Epithelial cell of esophagus (primary cell): ENCODE measurements at regions not wholly inside any gene's neighbourhood (a gene's known extent, or its start where the extent isn't known, plus 50 kb on each side); places are given as distances from the start of the nearest gene placed in this dataset.

ENCODE experiments used
- DNase-seq: peaks from one replicate; pipeline ENCODE4 v3.0.0; 2010; ENCODE audit warnings: low read depth
- H3K4me3 ChIP-seq: 2 replicates; pipeline ENCODE4 v1.5.1; 2011; ENCODE audit warnings: mild to moderate bottlenecking, low read length, control low read depth
- CTCF ChIP-seq: IDR thresholded peaks from 2 replicates; pipeline ENCODE4 v1.5.1; 2011; ENCODE audit warnings: low read depth, mild to moderate bottlenecking, low read length, control low read depth, inconsistent platforms; ENCODE audit not compliant: insufficient read depth; ENCODE audit errors: missing control alignments

GRCh38 chr15:91488452-91488851 lies 365.1 kb upstream of the SLCO3A1 start:
- H3K4me3 ChIP-seq, result no peak overlapping the region
- TF ChIP-seq CTCF, result no peak
- DNase-seq, result peak; percentile 34

- no peak for TF ChIP-seq CTCF
- DNase-seq, result no peak
- H3K4me3 ChIP-seq, result no peak overlapping the region
Observed at GRCh38 chr15:91490211-91490610, 363.3 kb upstream of the SLCO3A1 start.

- no peak for TF ChIP-seq CTCF
- DNase-seq, result peak; percentile 65
- no peak overlapping the region for H3K4me3 ChIP-seq
Observed at GRCh38 chr15:91491101-91491950, 362.2 kb upstream of the SLCO3A1 start.

- H3K4me3 ChIP-seq, result no peak overlapping the region
- no peak for TF ChIP-seq CTCF
- DNase-seq, result peak; percentile 40
Observed at GRCh38 chr15:91496754-91497691, 356.5 kb upstream of the SLCO3A1 start.

GRCh38 chr15:91498046-91498748 lies 355.3 kb upstream of the SLCO3A1 start:
- no peak for DNase-seq
- TF ChIP-seq CTCF, result no peak
- no peak overlapping the region for H3K4me3 ChIP-seq

GRCh38 chr15:91498749-91499062 lies 354.8 kb upstream of the SLCO3A1 start:
- no peak for TF ChIP-seq CTCF
- no peak overlapping the region for H3K4me3 ChIP-seq
- no peak for DNase-seq
